ENCODE measurements at regions not wholly inside any gene's neighbourhood (a gene's known extent, or its start where the extent isn't known, plus 50 kb on each side); places are given as distances from the start of the nearest gene placed in this dataset.

DNA sequence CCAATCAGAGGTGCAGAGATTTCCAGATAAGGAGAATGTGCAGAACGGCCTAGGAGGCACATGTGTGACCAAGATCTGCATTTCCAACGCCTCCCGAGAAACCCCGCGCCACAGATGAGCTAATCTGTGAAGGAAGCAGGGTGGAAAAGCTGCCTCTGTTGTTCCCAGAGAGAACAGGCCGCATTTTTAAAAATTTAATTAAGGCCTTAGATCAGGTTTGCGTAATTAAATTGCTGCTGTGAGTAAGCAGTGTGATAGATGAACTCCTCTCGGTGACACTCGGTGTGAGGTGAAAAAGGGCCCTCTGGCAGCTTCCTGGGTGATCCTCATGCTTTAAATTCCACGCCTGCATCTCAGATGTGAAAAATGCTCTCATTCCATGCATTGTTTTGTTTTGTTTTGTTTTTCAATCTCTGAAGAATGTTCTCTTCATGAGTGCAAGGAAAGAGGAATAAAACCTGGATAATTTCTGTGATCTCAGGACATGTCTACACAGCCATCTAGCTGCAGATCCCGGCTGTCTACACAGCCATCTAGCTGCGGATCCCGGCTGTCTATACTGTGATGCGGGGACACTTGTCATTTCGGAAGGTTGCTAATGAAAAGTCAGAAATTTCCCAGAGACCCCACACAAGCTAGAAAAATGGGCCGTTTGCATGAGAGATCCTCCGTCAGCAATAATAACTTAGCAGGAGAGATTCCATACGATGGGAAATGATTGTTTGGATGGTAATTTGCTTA, 1398.9 kb downstream of the BRD1 start:
- Histone ChIP-seq H3K36me3 (ENCODE audit: control insufficient read depth in 1 of 2, insufficient read depth in 2 of 2, low read length in 2 of 2) (no peaks in the 10 kb centered on the region), H3K9me3 (ENCODE audit: control insufficient read depth in 1 of 2, low read length in 2 of 2) (no peaks in the 10 kb centered on the region), H3K27ac (ENCODE audit: low read length) (no peak overlapping the region), H3K4me1 (ENCODE audit: control insufficient read depth in 1 of 2, insufficient read depth in 2 of 2, low read length in 2 of 2) (no peaks in the 10 kb centered on the region), H3K4me3 (ENCODE audit: low read depth in 1 of 2, low read length in 2 of 2) (no peak overlapping the region), H3K27me3 (ENCODE audit: low read depth, low read length) (no peaks in the 10 kb centered on the region)

DNA sequence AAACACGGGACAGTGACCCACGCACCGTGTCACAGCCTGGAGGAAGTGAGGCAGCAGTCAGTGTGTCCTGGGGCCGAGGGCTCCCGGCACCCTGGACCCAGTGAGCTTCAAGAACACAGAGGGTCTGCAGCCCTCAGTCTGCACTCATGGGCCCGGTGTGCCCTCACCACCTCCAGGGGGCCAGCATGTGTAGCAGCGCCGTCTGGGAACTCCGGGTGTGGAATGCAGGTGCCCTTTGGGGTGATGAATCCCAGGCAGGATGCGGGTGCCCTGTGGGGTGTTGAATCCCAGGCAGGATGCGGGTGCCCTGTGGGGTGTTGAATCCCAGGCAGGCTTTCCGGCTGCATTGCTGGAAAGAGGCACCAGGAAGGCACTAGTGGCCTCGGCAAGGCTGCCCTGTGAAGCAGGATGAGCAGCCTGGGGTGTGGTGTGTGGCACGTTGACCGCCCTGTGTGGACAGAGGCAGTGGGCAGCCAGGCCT, 1399.9 kb downstream of the BRD1 start:
- no peaks in the 10 kb centered on the region for H3K27me3 ChIP-seq (ENCODE audit: low read depth, low read length)
- no peaks in the 10 kb centered on the region for H3K36me3 ChIP-seq (ENCODE audit: control insufficient read depth in 1 of 2, insufficient read depth in 2 of 2, low read length in 2 of 2)
- no peak overlapping the region for H3K4me3 ChIP-seq (ENCODE audit: low read depth in 1 of 2, low read length in 2 of 2)
- H3K27ac ChIP-seq (ENCODE audit: low read length), result no peak overlapping the region
- no peaks in the 10 kb centered on the region for H3K9me3 ChIP-seq (ENCODE audit: control insufficient read depth in 1 of 2, low read length in 2 of 2)
- no peaks in the 10 kb centered on the region for H3K4me1 ChIP-seq (ENCODE audit: control insufficient read depth in 1 of 2, insufficient read depth in 2 of 2, low read length in 2 of 2)

DNA sequence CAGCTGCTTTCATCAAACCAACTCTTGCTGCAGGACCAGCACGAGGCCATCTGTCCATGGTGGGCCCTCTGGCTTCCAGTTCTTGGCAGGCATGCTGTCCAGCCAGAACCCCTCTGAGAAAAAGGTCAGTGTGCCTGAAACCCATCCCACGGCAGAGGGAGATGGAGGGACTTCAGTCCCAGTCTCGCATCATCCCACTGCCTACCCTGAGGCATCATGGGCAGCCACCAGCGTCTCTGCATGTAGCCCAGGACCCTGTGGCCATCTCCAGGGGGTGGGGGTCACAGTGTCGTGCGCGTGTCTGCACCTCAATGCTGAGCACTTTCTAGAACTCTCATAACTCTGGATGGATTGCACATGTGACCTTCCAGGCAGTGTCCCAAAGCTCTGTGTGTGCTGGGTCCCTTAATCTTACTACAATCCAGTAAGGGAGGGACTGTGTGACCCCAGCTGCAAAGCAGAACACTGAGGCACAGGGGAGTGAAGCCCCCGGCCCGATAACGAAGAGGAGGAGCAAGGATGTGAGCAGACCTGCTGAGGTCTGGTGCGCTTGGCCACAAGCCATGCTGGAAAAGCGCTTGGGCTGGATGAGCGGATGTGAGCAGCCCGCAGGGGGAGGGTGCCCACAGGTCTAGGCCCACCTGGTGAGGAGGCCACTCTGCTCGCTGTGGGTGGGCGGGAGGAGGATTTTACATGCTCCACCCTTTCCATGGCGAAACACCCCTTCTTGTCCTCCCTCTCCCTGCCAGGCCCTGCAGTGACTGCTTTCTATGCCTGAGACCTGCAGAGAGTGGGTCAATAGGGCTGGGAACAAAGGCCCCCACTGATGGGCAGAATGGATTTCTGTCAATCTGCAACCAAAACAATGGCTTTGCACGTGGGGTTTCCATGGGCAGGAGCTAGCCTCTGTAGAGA, 1401.0 kb downstream of the BRD1 start:
- Histone ChIP-seq H3K4me3 (ENCODE audit: low read depth in 1 of 2, low read length in 2 of 2) (no peak overlapping the region), H3K9me3 (ENCODE audit: control insufficient read depth in 1 of 2, low read length in 2 of 2) (no peaks in the 10 kb centered on the region), H3K36me3 (ENCODE audit: control insufficient read depth in 1 of 2, insufficient read depth in 2 of 2, low read length in 2 of 2) (no peaks in the 10 kb centered on the region), H3K27me3 (ENCODE audit: low read depth, low read length) (no peaks in the 10 kb centered on the region), H3K27ac (ENCODE audit: low read length) (no peak overlapping the region), H3K4me1 (ENCODE audit: control insufficient read depth in 1 of 2, insufficient read depth in 2 of 2, low read length in 2 of 2) (no peaks in the 10 kb centered on the region)

DNA sequence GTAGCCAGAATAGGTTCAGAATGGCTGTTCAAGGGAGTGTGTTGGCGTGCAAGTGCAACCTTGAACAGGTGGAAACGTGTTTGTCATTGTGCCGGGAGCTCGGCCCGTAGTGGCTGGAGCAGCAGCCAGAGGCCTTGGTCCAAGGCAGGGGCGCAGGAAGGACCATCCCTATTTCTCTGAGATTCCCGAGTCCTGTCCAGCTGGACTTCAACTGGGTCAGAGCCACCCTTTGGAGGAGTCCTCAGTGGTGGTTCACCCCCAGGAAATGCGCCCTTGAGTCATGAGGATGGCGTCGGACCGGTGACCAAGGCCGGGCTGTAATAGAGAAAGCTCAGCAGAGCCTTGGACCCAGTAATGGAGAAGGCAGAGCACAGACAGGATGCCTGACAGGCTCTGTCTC, 1402.0 kb downstream of the BRD1 start:
- H3K27me3 ChIP-seq (ENCODE audit: low read depth, low read length), result no peaks in the 10 kb centered on the region
- H3K9me3 ChIP-seq (ENCODE audit: control insufficient read depth in 1 of 2, low read length in 2 of 2), result no peaks in the 10 kb centered on the region
- H3K4me1 ChIP-seq (ENCODE audit: control insufficient read depth in 1 of 2, insufficient read depth in 2 of 2, low read length in 2 of 2), result no peaks in the 10 kb centered on the region
- no peaks in the 10 kb centered on the region for H3K36me3 ChIP-seq (ENCODE audit: control insufficient read depth in 1 of 2, insufficient read depth in 2 of 2, low read length in 2 of 2)
- no peak overlapping the region for H3K4me3 ChIP-seq (ENCODE audit: low read depth in 1 of 2, low read length in 2 of 2)
- no peak overlapping the region for H3K27ac ChIP-seq (ENCODE audit: low read length)

DNA sequence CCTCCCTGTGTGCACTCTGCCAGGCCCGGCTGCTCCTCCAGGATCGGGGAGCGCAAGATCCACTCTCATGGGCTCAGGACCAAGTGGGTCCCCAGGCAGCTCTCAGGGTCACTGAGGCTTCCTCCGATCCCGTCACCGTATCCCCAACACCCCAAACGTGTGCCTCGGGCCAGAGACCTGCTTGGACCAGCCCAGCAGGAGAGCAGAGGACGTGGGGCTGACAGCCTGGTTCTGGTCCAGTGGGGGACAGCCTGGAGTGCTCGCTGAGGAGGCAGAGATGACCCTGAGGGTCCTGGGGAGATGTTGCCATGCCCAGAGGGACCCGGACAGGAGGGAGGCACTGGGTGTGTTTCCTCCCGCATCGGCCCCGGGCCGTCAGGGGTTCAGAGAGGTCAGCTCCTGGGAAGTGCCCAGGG, 1402.6 kb downstream of the BRD1 start:
- Histone ChIP-seq H3K4me1 (ENCODE audit: control insufficient read depth in 1 of 2, insufficient read depth in 2 of 2, low read length in 2 of 2) (no peaks in the 10 kb centered on the region), H3K9me3 (ENCODE audit: control insufficient read depth in 1 of 2, low read length in 2 of 2) (no peaks in the 10 kb centered on the region), H3K36me3 (ENCODE audit: control insufficient read depth in 1 of 2, insufficient read depth in 2 of 2, low read length in 2 of 2) (no peaks in the 10 kb centered on the region), H3K4me3 (ENCODE audit: low read depth in 1 of 2, low read length in 2 of 2) (no peak overlapping the region), H3K27me3 (ENCODE audit: low read depth, low read length) (no peaks in the 10 kb centered on the region), H3K27ac (ENCODE audit: low read length) (no peak overlapping the region)

DNA sequence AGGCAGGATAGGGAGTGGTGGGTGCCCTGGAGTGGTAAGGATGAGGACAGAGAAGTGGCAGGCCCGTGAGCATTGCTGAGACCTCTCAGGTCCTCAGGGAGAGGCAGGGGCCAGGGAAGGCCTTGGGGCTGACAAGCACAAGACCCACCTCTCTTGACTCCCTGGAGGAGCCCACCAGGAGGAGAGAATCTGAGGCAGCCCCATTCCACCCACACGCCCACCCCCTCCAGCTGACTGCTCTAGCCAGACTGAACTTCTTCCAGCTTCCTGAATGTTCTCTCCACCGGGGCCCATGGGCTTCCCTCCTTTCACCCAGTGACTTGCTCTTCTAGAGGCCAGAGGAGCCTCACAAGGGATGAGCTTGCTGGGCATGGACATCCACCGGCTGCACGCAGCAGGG, 1403.0 kb downstream of the BRD1 start:
- no peak overlapping the region for H3K27ac ChIP-seq (ENCODE audit: low read length)
- H3K4me1 ChIP-seq (ENCODE audit: control insufficient read depth in 1 of 2, insufficient read depth in 2 of 2, low read length in 2 of 2), result no peaks in the 10 kb centered on the region
- H3K36me3 ChIP-seq (ENCODE audit: control insufficient read depth in 1 of 2, insufficient read depth in 2 of 2, low read length in 2 of 2), result no peaks in the 10 kb centered on the region
- no peaks in the 10 kb centered on the region for H3K27me3 ChIP-seq (ENCODE audit: low read depth, low read length)
- H3K9me3 ChIP-seq (ENCODE audit: control insufficient read depth in 1 of 2, low read length in 2 of 2), result no peaks in the 10 kb centered on the region
- no peak overlapping the region for H3K4me3 ChIP-seq (ENCODE audit: low read depth in 1 of 2, low read length in 2 of 2)

DNA sequence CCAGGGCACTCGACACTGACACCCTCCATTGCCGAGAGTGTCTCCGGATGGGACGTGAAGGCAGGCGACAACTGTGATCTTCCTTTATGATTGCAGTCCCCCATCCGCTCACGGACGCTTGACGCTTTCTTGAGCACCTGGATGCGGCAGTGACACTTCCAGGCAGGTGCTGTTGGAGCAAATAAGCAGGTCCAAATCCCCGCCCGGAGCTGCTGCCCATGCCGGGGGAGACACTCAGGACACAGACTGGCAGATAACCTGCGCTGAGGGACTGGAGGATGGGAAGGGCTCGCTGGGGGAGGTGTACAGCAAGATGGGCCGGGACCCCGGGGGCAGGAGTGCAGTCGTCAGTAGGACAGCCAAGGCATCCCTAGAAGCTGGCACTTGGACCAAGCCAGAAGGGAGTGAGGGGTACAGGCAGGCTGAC, 1403.5 kb downstream of the BRD1 start:
- Histone ChIP-seq H3K9me3 (ENCODE audit: control insufficient read depth in 1 of 2, low read length in 2 of 2) (no peaks in the 10 kb centered on the region), H3K27ac (ENCODE audit: low read length) (no peak overlapping the region), H3K27me3 (ENCODE audit: low read depth, low read length) (no peaks in the 10 kb centered on the region), H3K4me1 (ENCODE audit: control insufficient read depth in 1 of 2, insufficient read depth in 2 of 2, low read length in 2 of 2) (no peaks in the 10 kb centered on the region), H3K36me3 (ENCODE audit: control insufficient read depth in 1 of 2, insufficient read depth in 2 of 2, low read length in 2 of 2) (no peaks in the 10 kb centered on the region), H3K4me3 (ENCODE audit: low read depth in 1 of 2, low read length in 2 of 2) (no peak overlapping the region)

DNA sequence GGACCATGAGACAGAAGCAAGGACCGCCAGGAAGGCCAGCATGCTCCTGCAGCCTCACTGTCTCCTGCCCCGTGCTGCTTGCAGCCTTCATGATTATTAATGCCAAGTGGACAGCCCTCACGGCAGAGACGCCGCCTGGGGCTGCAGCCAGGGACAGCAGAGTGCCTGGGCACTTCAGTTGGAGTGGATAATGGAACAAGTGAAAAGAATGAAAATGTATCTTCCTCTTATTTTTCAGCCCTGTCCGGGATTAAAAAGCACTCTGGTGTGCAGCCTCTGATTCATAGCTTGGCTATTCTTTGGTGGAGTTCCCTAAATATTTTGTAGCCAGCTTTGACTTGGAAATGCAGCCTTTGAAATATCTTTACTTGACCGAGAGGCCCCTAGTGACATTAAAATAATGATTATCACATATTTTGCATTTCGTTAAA, 1404.2 kb downstream of the BRD1 start:
- Histone ChIP-seq H3K27me3 (ENCODE audit: low read depth, low read length) (no peaks in the 10 kb centered on the region), H3K4me3 (ENCODE audit: low read depth in 1 of 2, low read length in 2 of 2) (no peak overlapping the region), H3K4me1 (ENCODE audit: control insufficient read depth in 1 of 2, insufficient read depth in 2 of 2, low read length in 2 of 2) (no peaks in the 10 kb centered on the region), H3K27ac (ENCODE audit: low read length) (no peak overlapping the region), H3K9me3 (ENCODE audit: control insufficient read depth in 1 of 2, low read length in 2 of 2) (no peaks in the 10 kb centered on the region), H3K36me3 (ENCODE audit: control insufficient read depth in 1 of 2, insufficient read depth in 2 of 2, low read length in 2 of 2) (no peaks in the 10 kb centered on the region)

DNA sequence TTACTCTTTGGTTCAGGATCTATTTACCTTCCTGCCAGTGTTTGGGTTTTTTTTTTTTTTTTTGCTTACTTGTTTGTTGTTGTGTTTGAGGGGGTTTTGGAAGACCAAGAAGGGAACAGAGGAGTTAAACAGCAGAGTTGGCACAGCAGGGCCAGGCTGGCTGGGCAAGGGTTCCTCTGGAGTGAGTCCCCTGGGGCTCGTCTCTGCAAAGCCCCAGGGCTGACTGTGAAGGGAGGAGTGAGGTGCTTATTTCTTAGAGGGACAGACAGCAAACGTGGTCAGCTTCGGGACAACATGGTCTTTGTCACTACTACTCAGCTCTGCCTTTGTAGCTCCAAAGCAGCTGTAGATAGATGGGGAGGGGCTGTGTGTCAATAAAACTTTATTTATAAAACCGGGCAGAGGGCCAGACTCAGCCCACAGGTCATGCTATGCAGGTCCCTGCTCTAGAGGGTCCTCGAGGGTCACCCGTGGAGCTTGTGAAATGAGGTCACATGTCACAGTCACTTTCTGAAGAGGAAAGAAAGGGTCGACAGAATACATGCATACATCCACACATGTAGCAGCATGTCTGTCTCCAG, 1404.7 kb downstream of the BRD1 start:
- H3K4me1 ChIP-seq (ENCODE audit: control insufficient read depth in 1 of 2, insufficient read depth in 2 of 2, low read length in 2 of 2), result no peaks in the 10 kb centered on the region
- no peaks in the 10 kb centered on the region for H3K27me3 ChIP-seq (ENCODE audit: low read depth, low read length)
- H3K9me3 ChIP-seq (ENCODE audit: control insufficient read depth in 1 of 2, low read length in 2 of 2), result no peaks in the 10 kb centered on the region
- no peak overlapping the region for H3K4me3 ChIP-seq (ENCODE audit: low read depth in 1 of 2, low read length in 2 of 2)
- H3K27ac ChIP-seq (ENCODE audit: low read length), result no peak overlapping the region
- H3K36me3 ChIP-seq (ENCODE audit: control insufficient read depth in 1 of 2, insufficient read depth in 2 of 2, low read length in 2 of 2), result no peaks in the 10 kb centered on the region

DNA sequence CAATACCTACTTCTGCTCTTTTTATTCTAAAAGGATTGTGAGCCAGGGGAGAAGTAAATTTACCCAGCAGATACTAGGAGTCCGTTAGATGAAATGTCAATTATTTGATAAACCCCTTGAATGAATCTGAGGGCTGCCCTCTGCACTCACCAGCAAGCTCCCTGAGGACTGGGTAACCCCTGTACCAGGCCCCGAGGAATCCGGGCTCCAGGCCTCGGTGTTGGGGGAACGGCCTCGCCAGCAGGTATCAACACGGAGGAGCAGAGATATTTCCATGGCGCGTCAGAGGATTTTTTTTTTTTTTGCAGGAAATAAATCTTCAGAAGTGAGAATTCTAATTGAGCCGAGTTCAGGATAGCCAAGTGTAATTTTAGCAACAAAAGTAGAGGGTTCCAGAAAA, 1408.8 kb downstream of the BRD1 start:
- H3K4me3 ChIP-seq (ENCODE audit: low read depth in 1 of 2, low read length in 2 of 2), result no peak overlapping the region
- no peaks in the 10 kb centered on the region for H3K9me3 ChIP-seq (ENCODE audit: control insufficient read depth in 1 of 2, low read length in 2 of 2)
- no peaks in the 10 kb centered on the region for H3K27me3 ChIP-seq (ENCODE audit: low read depth, low read length)
- H3K27ac ChIP-seq (ENCODE audit: low read length), result no peak overlapping the region
- H3K36me3 ChIP-seq (ENCODE audit: control insufficient read depth in 1 of 2, insufficient read depth in 2 of 2, low read length in 2 of 2), result no peaks in the 10 kb centered on the region
- H3K4me1 ChIP-seq (ENCODE audit: control insufficient read depth in 1 of 2, insufficient read depth in 2 of 2, low read length in 2 of 2), result no peaks in the 10 kb centered on the region

Measured in muscle layer of duodenum (tissue), 2 donors.